Hematopoietic multipotent progenitor cell treated with erythropoietin and hydrocortisone succinate and interleukin-3 and kit ligand, for 8 days (in vitro differentiated cells): ENCODE measurements at regions not wholly inside any gene's neighbourhood (a gene's known extent, or its start where the extent isn't known, plus 50 kb on each side); places are given as distances from the start of the nearest gene placed in this dataset.
"Not testable (repeated sequence)": the region's sequence is repeated elsewhere in the genome, so short reads cannot be mapped to it uniquely, and the experiment has no call there.

Source experiments
- DNase-seq: peaks from one replicate; pipeline ENCODE4 v3.0.0-alpha.2; 2015

DNA sequence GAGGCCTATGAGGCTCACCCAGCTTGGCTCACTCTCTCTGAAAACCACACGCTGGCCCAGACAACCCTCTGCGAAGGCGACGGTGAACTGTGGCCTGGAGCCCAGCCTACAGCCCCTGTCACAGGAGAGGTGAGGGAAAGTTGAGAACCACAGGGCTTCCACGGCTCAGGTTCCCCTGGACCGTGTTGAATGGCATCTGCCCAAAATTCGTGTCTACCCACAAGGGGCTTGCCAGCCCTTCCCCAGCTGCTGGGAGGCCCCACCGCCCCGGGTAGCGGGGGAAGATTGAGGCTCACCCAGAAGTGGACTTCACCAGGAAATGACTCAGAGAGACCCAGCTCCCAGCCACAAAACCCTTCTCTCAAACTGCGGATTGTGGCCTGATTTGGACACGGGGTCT is 197.1 kb downstream of the CTTN start:
- no peak for DNase-seq

- DNase-seq: no peak
Observed at GRCh38 chr11:70596091-70596490, 197.8 kb downstream of the CTTN start.

DNA sequence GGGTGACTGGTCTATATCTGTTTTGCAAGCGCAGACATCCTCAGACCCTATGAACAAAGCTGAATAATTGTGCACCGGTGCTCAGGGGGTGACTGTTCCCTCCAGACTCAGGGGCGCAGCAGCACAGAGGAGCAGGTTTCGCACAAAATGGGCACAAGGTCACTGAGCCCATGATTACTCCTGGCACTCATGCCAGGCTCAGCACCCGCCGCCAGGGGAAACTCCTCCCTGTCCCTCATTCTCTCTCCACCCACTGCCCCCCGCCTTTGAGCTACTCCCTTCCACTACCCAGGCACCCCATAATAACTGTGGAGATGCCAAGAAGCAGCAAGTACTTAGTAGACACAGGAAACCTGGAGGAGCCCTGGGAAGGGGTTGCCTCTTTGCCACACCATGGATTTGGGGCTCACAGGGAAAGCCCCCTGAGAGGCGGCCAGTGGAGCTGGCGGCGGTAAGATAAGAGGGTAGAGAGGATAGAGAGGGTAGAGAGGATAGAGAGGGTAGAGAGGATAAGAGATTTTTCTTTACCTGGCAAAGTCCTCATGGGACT is 198.8 kb downstream of the CTTN start:
- no peak for DNase-seq

DNA sequence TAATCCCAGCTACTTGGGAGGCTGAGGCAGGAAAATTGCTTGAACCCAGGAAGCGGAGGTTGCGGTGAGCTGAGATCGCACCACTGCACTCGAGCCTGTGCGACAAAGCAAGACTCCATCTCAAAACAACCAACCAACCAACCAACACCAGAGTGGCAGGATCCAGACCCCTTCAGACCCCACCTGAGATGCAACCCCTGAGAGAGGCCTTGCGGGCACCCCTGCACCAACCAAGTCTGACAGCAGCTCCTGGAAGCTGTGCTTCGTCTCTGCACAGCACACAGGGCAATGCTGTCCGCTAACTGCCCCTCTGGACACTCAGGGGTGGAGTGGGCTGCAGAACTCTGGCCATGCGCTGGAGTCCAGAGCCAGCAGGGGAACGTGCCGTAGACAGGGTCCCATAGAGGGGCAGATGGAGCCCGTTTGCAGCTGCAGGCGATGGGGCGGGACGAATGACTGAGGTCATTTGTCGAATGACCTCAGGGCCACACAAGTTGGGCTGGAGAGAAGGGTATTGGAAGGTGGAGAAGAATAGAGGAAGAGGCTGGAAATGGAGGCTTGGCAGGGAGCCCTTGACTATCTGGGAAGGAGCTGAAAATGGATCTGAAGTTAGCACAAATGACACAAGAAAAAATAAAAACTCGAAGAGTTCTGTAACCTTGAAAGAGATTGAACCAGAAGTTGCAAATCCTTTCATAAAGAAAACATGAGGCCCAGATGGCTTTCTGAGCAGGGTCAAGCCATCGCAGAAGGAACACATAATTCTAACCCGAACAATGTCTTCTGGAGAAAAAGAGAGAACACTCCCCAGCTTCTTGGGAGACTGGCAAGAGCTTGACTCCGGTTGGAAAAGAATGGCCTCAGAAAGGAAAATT is 199.7 kb downstream of the CTTN start:
- no peak for DNase-seq

- DNase-seq: not testable (repeated sequence)
Observed at GRCh38 chr11:70600911-70601415, 202.6 kb downstream of the CTTN start.

GRCh38 chr11:70601861-70602538 is 203.7 kb downstream of the CTTN start:
- DNase-seq: no peak

GRCh38 chr11:70603114-70603755 is 204.9 kb downstream of the CTTN start:
- DNase-seq: no peak

- DNase-seq: no peak
Observed at GRCh38 chr11:70603756-70604211, 205.5 kb downstream of the CTTN start.

DNA sequence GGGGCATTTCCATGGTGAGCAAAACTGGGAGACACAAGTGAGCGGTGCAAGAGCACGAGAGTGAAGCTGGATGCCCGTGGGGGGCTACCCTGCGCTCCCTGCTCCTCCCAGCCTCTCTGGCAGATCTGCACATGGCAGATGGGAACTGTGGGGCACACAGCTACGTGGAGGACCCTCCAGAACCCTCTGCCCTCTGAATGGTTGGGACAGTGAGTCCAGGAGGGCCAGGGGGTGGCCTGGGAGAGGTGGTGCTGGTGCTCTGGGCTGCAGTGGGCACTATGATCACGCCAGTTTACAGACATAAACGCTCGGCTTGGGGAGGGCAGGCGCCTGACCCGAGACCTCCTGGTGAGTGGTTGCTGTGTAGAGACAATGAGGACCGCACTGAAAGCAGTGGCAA is 205.9 kb downstream of the CTTN start:
- no peak for DNase-seq

GRCh38 chr11:70604630-70605467 is 206.5 kb downstream of the CTTN start:
- DNase-seq: no peak

GRCh38 chr11:70605468-70605815 is 207.1 kb downstream of the CTTN start:
- no peak for DNase-seq

DNA sequence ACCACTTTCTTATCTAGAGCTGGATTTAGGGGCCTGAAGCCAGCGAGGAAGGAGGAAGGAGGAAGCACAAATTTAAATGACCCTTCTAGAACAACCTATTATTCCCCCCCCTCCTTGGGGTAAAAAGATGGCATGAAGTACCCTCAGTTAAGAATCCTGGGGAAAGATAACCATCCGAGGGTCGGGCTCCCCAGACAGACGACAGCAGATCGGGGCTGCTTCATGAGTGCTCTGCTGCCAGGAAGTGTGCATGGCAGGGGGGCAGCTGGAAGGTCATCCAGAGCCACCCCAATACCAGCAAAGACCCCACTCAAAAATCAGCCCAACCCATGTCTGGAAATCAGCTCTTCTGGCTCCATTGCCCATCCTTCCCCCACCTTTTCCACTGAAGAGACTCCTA is 207.5 kb downstream of the CTTN start:
- DNase-seq: no peak

- no peak for DNase-seq
Observed at GRCh38 chr11:70606248-70606950, 208.1 kb downstream of the CTTN start.

DNA sequence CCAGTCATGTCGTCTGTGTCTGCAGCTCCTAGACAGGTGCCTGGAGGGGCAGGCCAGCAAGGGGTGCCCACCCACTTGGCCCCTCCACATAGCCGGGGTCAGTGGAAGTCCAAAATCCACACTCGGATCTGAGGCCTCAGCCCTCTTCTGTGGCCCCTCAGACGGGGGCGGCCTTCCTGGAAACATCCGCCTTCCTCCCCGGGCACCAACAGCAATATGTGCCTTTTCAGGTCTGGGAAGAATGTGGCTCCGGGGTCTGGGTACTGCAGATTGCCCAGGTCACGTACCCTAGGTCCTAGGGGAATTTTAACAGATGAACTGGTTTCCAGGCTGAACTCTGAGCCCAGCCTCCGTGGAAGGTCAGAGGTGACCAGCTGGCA is 208.6 kb downstream of the CTTN start:
- no peak for DNase-seq

- no peak for DNase-seq
Observed at GRCh38 chr11:70607561-70607960, 209.2 kb downstream of the CTTN start.

- DNase-seq: no peak
Observed at GRCh38 chr11:70608568-70609470, 210.5 kb downstream of the CTTN start.

GRCh38 chr11:70610566-70611565 is 212.5 kb downstream of the CTTN start:
- DNase-seq: no peak

DNA sequence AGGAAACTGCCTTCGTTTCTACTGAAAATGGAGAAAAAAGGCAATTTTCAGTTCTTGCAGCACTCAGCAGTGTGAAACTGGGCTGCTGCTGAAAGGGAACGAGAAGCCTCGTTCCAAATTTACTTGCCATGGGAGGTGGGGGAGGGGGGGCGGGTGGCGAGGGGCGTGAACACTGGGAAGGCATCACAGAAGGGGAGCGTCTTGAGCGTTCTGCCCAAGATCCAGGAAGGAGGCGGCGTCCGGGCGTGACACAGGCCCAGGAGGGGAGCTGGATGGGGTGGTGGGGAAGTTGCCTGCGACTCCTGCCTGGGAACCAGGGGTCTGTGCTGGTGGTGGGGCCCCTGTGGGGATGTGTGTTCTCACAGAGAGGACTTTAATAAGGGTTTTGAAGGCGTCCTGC is 213.5 kb downstream of the CTTN start:
- no peak for DNase-seq

- no peak for DNase-seq
Observed at GRCh38 chr11:70612459-70613141, 214.3 kb downstream of the CTTN start.
